ENCODE measurements at regions not wholly inside any gene's neighbourhood (a gene's known extent, or its start where the extent isn't known, plus 50 kb on each side); places are given as distances from the start of the nearest gene placed in this dataset.

DNA sequence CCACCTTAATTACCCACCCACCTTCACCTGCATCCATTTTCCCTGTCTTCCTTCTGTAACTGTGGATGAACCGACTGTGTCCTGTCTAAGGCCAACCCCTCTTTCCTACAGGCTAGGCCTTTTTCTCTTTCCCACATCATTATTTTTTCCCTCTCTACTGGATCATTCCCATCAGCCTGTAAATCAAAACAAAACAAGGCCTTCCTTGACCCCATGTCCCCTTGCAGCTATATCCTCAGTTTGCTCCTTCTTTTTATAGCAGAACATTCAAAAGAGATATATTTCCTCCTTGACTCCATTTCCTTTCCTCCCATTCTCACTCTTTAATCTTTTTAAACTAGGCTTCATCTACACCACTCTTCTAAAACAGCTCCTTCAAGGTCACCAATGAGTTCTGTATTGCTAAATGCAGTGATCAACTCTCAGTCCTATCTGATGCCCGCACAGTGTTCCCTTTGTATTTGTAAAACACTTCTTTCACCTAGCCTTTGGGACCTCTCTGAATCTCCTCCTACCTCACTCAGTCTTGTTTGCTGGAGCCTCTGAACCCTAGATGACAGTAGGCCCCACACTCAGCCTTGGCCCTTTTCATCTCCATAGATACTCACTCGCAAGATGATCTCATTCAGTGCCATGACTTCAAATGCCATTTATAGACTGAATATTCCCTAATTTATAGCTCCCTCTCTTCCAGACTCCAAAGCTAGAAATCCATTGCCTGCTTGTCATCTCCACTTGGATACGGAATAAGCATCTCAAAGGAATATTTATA lies 55.7 kb downstream of the CXCR4 start:
- in situ Hi-C loops (cut with MboI; ENCODE audit: low sequenced_read_pairs, unreplicated experiment), result no loop called here
- TF ChIP-seq, protein P1, sequence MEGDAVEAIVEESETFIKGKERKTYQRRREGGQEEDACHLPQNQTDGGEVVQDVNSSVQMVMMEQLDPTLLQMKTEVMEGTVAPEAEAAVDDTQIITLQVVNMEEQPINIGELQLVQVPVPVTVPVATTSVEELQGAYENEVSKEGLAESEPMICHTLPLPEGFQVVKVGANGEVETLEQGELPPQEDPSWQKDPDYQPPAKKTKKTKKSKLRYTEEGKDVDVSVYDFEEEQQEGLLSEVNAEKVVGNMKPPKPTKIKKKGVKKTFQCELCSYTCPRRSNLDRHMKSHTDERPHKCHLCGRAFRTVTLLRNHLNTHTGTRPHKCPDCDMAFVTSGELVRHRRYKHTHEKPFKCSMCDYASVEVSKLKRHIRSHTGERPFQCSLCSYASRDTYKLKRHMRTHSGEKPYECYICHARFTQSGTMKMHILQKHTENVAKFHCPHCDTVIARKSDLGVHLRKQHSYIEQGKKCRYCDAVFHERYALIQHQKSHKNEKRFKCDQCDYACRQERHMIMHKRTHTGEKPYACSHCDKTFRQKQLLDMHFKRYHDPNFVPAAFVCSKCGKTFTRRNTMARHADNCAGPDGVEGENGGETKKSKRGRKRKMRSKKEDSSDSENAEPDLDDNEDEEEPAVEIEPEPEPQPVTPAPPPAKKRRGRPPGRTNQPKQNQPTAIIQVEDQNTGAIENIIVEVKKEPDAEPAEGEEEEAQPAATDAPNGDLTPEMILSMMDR (IDR thresholded peaks at IDR 0.05; ENCODE audit: borderline replicate concordance, control extremely low read depth, extremely low read depth, insufficient read depth, missing control alignments), result no peak
- no peak for DNase-seq (ENCODE audit: low spot score)

DNA sequence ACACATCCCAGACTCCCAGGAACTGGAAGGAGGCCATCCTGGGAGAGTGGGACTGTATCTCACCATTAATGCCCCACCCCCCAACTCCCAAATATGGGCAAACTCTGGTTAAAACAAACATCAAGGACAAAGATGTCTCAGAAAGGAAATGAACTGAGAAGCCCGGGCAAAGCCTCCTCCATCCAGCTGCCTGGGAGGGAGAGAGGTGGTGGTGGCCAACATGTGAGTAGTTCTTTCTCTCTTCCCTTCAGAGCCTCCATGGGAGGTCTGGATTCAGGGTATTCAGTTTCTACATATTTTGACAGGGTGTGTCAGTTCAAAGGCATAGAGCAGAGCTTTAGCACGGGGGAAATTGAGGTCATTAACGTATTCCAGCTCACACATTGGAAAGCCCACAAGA lies 57.5 kb downstream of the CXCR4 start:
- TF ChIP-seq, protein P1 (IDR thresholded peaks at IDR 0.05; ENCODE audit: borderline replicate concordance, control extremely low read depth, extremely low read depth, insufficient read depth, missing control alignments), result no peak
- no peak for DNase-seq (ENCODE audit: low spot score)
- in situ Hi-C loops (cut with MboI; ENCODE audit: low sequenced_read_pairs, unreplicated experiment), result no loop called here

DNA sequence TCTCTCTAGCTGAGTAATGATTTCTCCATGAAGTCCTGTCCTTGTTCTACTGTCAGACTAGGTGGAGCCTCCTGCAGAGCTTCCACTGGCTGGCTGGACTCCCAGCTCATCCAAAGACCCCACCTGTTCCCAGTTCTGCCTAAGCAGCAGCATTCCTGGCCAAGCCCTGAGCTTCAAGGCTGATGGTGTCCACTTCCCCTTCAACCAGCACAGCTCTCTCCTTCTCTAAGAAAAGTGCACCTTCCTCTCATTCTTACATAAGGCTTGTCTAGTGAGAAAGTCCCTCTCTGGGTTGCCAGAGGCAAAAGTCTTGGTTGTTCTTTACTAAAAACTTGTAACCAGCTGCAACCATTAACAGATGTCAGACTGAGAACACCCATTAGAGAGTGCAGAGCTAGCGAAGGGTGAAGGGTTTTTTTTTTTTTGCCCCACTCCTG lies 58.9 kb downstream of the CXCR4 start:
- no peak for DNase-seq (ENCODE audit: low spot score)
- in situ Hi-C loops (cut with MboI; ENCODE audit: low sequenced_read_pairs, unreplicated experiment), result no loop called here
- TF ChIP-seq, protein P1 (IDR thresholded peaks at IDR 0.05; ENCODE audit: borderline replicate concordance, control extremely low read depth, extremely low read depth, insufficient read depth, missing control alignments), result no peak

DNA sequence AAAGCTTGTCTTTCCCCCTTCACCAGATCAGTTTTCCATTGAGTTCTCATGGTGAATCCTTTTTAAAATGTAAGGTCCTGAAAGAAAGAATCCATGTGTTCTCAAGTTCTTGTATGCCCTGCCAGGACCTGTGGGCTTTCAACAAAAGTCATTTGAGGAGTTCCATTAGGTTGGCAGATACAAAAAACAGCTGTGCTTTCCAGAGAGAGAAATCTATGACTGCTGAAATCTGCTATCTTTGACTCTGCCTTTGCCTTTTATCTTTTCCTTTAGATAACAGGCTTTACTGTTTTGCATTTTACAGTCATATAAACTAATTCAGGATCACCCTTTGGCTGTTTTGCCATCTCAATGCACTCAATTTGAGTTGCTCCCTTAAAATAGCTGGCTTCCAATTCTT lies 59.7 kb downstream of the CXCR4 start:
- no peak for DNase-seq (ENCODE audit: low spot score)
- TF ChIP-seq, protein P1 (IDR thresholded peaks at IDR 0.05; ENCODE audit: borderline replicate concordance, control extremely low read depth, extremely low read depth, insufficient read depth, missing control alignments), result no peak
- in situ Hi-C loops (cut with MboI; ENCODE audit: low sequenced_read_pairs, unreplicated experiment), result no loop called here

DNA sequence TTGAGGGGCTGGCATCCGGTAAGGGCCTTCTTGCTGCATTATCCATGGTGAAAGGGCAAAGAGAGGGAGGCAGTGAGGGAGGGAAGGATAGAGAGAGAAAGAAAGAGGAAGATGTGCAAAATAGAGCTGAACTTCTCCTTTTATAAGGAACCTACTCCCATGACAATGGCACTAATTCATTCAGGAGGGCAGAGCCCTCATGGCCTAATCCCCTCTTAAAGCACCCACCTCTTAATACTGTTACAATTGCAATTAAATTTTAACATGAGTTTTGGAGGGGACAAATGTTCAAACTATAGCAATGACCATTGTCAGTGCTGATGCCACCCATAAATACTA lies 60.2 kb downstream of the CXCR4 start:
- TF ChIP-seq, protein P1 (IDR thresholded peaks at IDR 0.05; ENCODE audit: borderline replicate concordance, control extremely low read depth, extremely low read depth, insufficient read depth, missing control alignments), result no peak
- in situ Hi-C loops (cut with MboI; ENCODE audit: low sequenced_read_pairs, unreplicated experiment), result no loop called here
- no peak for DNase-seq (ENCODE audit: low spot score)

DNA sequence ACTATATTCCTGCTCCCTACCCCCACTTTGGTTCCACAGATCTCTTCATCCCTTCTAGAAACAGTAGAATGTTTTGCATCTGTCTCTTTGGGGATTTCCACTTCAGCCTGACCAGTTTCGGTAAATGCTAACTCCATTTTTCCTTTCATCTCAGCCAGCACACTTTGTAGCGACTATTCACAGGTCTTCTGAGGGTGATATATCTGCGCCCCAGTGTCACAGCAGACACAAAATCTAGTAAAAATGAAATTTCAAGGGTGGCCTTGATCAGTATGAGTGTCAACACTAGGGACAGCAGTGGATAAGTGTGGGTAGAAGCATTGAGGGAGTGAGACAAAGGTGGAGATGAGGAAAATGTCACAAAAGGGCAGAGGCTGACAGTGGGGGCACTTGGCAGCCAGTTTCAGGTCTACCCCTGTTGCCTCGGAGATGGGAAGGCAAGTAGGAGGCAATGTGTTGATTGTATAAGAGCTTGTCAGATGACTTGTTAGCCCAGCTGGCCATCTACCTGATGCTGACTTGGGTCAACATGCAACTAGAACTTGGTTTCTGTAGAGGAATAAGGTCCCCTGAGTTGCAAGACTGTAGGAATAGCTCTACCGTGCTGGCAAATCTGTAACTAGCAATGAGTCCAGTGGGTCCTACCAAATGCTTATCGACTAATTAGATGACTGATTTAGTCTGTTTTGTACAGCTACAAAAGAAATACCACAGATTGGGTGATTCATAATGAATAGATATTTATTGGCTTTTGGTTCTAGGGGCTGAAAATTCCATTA lies 60.7 kb downstream of the CXCR4 start:
- DNase-seq (ENCODE audit: low spot score), result no peak
- TF ChIP-seq, protein P1 (IDR thresholded peaks at IDR 0.05; ENCODE audit: borderline replicate concordance, control extremely low read depth, extremely low read depth, insufficient read depth, missing control alignments), result no peak
- in situ Hi-C loops (cut with MboI; ENCODE audit: low sequenced_read_pairs, unreplicated experiment), result no loop called here
